GM18498 (cell line): ENCODE measurements at regions not wholly inside any gene's neighbourhood (a gene's known extent, or its start where the extent isn't known, plus 50 kb on each side); places are given as distances from the start of the nearest gene placed in this dataset.
"Not testable (repeated sequence)": the region's sequence is repeated elsewhere in the genome, so short reads cannot be mapped to it uniquely, and the experiment has no call there.

Experiments
- ATAC-seq: cut with Tn5 transposase; IDR thresholded peaks from one replicate; pipeline ENCODE4 v1.9.1; 2021; ENCODE audit warnings: mild to moderate bottlenecking, moderate library complexity; ENCODE audit not compliant: unreplicated experiment

DNA sequence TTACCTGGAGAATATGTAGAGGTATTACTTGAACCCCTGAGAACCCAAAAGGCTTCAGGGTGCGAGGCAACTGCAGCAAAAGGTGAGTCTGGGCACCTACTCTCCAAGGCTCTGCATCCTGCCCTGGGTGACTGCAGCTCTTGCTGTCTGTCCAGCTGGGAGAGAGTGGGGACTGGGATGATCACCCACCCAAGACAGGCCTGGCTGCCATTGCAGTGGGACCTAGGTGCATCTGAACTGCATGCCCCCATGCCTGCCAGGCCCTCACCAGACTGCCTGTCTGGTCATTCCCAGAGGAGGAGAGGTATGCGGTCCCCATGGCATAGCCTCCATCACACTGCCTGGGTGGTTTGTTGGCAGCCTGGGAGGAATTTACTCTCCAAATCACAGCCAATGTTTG is 563.9 kb downstream of the TFAP2A start:
- no peak for ATAC-seq

DNA sequence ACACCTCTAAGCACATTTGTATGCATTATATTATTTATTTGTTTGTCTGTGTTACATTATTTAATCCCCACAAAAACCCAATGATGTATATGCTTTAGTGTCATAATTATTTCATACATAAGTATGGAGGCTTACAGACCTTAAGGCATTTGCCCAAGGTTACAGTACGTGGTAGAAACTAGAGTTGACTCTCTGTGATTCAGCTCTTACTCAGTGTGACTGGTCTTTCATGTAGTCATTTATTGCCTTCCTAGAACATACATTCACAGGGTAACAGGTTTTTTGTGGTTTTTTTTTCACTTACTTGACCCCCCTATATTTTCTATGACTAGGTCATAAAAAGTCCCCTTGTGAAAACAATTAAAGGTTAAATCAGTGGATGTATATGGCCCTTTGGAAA is 566.8 kb downstream of the TFAP2A start:
- ATAC-seq = no peak

DNA sequence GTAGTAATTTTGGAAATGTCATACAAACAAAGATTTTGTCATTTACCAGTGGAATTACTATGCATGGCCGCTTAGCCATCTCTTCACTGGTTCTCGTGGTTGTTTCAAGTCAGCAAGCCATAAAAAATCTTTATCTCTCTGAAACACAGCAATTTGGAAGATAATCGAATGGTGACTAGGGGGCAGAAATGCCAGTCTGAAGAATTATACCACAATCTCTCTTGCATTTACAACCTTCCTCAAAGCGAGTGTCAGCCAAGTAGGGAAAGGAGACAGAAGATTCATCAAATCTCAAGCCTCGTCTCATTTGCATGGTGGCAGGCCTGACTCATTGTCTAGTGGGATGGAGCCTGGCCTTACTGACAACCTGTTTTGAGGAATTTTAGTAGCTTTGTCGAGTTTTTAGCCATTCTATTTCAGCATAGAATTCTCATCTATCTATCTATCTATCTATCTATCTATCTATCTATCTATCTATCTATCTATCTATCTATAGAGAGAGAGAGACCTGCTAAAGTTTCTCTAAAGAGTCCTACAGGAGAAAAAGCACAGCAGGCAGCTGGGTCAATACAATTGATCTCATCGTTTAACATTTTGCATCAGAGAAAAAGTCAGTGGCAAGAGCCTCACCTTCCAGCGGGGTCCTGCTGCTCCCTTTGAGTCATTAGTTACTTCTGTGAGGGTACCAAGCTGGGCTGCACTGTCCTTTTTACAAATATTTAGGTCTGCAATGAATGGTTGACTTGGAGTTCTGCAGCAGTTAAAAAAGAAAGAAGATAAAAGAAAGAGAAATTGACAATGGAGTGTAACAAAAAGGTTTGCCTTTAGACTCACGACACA is 572.8 kb downstream of the TFAP2A start:
- ATAC-seq = no peak

DNA sequence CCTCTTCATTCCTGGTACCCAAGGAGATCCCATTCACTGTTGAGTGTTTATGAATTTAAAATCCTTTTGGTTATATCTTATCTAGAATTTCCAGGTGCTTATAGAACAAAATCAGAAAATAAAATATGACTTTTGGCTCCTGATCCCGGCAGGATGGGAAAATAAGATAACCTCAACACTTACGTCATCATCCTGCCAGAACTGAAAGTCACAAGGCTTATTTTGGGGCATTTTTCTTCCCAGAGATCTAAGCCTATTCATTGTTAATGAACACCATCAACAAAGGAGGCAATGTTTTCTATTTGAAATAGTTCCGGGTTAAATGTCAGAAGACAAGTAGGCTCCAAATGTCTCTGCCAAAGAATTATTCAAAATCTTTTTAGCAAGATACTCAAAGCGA is 580.6 kb downstream of the TFAP2A start:
- no peak for ATAC-seq

DNA sequence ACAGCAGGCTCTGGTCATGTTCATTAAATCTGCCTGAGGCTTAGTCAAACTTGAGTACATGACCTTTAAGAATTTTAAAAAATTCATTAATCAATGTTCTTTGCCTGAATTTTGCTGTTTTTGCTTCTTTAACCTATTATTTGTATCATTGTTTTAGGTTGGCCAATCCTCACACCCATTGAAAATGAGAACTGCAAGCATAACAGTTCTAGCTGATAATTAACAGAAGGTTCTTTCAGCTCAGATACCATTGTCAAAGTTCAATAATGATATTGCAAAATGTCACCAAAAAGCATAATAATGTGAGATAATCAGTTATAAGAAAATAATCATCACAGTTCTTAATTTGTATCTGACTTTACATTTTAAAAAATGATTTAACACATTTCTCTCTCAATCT is 583.1 kb downstream of the TFAP2A start:
- no peak for ATAC-seq

DNA sequence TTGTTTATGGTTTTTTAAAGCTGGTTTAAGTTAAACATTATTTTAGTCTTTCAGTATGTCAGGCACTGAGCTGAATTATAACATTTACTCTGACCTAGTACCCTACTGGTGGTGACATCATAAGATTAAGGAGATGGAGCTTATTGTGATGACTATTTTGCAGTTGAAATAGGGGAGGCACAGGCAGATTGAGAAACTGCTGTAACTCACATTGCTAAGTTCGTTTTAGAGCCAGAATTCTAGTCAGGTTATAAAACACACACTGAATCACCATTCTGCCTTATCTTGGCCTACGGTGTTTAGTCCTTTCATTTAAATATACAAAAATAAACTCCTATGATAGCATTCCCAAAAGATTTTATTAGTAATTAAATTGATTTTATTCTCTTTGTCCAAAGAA is 584.1 kb downstream of the TFAP2A start:
- ATAC-seq = no peak

DNA sequence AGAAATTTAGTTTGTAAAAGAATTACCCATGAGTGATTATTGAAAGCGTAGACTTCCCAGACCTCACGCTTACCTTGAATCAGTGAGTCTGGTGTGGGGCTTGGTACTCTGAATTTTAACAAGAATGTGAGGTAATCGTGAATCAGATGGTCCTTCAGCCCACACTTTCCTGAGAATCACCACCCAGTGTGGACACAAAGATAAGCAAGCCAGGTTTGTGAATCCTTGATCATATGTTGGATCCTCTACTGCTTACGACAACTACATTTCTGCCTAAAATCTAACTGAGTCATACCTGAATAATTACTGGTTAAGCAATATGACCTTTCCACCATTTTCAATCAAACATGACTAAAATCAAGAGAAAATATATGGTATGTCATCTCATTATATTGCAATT is 589.3 kb downstream of the TFAP2A start:
- ATAC-seq = no peak

DNA sequence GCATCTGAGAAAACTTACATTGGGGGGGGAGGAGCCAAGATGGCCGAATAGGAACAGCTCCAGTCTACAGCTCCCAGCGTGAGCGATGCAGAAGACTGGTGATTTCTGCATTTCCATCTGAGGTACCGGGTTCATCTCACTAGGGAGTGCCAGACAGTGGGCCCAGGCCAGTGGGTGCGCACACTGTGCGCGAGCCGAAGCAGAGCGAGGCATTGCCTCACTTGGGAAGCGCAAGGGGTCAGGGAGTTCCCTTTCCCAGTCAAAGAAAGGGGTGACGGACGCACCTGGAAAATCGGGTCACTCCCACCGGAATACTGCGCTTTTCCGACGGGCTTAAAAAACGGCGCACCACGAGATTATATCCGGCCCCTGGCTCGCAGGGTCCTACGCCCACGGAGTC is 604.1 kb downstream of the TFAP2A start:
- not testable (repeated sequence) for ATAC-seq

DNA sequence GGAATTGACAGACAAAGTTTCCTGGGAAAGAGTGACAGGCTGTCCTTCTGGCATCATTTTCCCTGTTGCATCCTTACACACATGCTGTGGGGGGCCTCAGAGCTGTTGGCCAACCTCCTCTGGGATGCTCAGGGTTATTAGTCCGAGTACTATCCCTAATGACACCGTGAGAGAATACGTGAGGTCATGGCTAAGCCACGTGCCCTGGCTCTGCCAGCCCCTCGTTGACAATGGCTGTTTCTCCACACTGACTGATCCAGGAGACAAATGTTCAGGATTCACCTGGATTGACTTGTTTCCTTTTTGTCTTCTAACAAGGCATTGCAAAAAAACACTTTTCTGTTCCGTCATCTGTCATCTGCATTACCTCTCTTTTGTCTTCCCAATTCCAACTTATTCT is 604.6 kb downstream of the TFAP2A start:
- no peak for ATAC-seq

DNA sequence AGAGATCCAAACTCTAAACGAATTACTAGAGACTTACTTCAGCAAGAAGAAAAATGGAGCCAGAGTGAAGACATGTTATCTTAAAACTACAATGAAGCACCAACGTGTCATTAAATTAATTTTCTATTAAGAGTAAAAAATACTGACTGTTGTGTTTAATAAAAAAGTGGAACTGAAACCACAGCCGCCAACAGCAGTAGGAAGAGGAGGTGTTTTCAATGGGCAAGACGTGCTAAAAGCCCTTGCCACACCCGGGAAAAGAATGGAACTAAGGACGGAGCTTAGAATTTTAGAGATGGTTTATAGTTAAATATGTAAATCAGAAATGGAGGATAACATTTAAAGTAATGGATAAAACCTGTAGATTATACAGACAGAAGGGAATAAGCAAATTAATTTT is 608.7 kb downstream of the TFAP2A start:
- no peak for ATAC-seq

DNA sequence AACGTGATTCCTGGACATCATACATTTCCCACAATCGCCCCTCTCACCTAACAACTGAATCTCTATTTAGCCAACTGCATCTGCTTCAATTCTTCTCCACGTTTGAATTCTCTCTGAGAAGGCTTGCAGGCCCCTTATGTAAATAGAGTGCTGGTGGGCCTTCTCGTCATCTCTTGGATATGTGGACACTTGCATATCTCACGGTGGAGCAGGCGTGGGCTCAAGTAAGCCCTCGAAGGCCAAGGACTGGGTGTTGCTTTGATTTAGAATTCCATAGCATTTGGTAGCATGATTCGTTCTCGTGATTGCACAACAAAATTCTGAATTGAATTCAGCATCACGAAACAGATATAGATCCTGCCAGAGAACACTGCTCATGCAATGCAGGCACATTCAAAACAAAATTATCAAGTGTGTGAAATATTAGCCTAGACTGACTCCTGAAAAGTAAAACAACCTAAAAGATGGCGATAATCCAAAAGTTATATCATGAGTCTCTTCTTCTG is 613.6 kb downstream of the TFAP2A start:
- ATAC-seq = no peak

DNA sequence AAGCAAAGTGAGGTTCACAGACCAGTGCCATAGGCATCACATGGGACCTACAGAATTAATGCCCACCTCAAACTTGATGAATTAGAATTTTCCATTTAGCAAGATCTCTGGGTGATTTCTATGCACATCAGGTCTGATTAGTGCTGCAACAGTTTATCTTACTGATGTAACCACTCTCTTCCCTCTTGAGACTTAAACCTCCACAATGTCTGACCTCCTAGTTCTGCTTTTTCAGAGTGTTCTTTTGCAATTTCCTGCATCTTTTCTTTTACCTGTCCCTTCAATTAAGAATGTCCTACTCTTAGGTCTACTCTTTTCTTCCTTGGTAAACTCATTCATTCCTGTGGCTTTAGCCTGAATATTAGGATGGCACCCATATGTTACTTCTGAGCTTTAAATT is 615.3 kb downstream of the TFAP2A start:
- ATAC-seq = no peak

DNA sequence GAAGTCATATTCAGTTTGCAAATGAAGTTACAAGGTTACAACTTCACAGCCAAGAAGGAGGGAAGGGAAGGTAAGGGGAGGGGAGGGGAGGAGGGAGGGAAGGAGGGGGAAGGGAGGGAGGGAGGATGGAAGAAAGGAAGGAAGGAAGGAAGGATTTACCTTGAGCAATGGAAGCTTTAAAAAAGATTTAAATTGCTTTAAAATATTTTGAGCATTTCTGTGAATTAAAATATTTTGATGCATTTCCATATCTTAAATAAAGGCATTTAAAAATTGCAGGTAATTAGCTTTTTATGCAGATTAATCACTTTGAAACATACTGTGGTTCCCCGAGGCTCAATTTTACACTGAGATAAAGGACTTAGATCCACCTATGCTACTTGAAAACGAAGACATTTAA is 618.0 kb downstream of the TFAP2A start:
- ATAC-seq = no peak

DNA sequence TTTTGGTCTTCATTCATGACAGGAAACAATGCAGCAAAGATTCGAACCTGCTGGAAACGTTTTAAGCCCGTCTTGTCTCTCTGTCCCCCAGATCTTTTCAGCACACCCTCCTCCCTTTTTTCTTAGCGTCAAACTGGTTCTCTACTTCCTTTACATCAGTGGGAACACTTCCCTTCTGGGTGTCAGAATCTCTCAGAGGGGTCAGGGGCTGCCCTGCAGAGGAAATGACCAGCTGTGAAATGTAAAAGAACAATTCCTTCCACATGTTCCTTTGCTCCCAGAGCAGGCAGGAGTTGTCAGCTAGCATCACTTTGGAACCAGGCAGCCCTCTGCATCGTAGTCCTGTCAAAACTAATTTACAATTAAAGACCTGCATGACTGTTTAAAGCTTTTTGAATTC is 619.0 kb downstream of the TFAP2A start:
- no peak for ATAC-seq

DNA sequence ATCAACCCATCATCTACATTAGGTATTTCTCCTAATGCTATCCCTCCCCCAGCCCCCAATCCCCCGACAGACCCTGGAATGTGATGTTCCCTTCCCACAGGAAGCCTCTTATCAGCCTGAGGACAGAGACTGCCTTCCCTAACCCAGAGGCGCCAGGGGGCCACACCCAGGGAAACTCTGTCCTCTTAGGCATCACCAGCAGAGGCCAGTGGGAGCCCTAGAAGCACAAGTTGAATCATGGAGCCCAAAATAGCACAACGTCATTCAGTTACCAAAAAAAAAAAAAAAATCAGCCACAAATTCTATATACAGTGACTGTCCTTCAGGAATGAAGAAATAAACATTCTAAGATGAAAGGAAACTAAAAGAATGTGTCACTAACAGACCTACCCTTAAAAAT is 625.7 kb downstream of the TFAP2A start:
- ATAC-seq = no peak

DNA sequence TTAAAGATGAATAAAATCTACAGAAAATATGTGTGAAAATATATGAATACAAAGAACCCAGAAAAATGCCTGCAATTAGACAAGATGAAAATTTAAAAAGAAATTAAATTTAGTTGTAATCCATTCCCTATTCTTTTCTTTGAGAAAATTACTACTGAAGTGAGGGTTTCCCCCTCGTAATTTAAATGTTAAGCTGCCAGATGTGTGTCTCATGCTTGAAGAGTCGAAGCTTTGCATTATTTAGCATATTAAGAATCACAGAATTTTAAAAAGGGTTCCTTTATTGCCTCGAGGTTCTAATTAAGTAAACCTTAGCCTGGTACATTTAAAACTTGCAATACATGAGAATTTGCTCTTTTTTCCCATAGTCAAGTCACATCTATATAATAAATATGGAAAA is 630.1 kb downstream of the TFAP2A start:
- no peak for ATAC-seq

DNA sequence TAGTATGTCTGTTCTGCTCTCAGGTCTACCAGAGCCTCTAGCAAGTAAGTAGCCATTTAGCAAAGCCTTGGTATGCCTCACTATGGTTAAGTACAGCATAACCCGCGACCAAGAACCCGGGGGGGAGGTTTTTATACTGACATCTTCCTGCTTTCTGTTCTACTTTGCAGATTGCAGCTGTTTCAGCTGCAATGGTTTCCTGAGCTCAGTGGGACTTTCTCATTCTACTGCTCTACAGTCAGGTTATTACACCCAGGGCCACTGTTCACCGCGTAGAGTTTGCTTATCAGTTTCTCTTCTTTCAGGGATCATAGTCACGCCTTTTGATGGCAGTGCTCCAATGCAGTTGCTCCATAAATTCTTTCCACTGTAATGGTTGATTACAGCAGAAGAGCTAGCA is 631.3 kb downstream of the TFAP2A start:
- ATAC-seq = no peak

DNA sequence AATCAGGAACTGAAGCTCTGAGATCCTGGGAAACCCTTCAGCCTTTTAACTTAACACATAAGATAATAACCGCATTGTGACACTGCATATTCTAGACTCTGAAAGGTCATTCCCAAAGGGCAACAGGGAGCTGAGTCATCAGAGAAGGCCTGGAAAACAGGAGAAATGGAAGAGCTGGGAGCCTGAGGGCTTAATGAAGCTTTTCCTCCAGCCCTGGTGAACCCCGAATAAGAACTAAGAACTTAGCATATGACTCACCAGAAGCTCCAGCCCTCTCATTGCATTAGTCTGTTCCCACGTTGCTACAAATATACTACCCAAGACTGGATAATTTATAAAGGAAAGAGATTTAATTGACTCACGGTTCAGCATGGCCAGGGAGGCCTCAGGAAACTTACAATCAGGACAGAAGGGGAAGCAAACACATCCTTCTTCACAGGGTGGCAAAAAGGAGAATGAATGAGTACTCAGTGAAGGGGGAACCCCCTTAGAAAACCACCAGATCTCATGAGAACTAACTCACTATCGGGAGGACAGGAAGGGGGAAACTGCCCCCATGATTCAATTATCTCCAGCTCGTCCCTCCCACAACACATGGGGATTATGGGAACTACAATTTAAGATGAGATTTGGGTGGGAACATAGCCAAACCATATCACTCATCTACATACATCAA is 648.5 kb downstream of the TFAP2A start:
- ATAC-seq = no peak

DNA sequence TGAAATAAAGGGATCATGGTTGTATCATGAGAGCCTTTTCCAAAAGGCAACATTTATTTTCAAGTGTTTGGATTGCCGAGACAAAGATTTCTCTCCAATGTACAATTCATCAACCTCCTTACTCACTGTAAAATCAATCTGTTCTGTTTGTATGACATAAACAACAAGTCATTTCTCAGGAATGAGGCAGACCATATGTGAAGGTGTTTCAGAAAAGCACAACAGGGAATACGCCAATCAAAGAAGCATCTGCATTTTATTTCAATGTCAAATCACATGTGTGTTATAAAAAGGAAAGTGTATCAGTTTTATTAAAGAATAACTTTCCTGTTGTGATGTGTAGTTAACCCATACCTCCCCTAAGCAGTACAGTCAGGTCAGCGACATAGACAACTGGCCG is 653.7 kb downstream of the TFAP2A start:
- ATAC-seq = no peak

DNA sequence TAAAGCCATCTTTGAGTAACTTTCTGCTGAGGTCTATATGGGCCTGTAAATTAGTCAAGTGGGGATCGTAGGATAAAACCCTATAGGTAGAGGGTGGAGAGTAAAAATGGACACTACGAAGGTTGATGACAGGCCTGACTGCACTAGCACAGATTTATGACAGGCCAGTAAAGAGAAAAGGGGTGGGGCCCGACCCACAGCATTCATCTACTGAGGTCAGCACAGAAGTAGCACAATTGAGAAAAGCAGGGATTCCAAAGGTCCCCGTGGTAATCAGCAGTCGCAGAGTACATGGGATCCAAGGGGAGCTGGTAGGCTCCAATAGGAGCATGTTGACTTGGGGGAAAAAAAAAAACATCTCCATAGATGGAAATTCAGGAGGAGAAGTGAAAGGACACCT is 660.4 kb downstream of the TFAP2A start:
- no peak for ATAC-seq

DNA sequence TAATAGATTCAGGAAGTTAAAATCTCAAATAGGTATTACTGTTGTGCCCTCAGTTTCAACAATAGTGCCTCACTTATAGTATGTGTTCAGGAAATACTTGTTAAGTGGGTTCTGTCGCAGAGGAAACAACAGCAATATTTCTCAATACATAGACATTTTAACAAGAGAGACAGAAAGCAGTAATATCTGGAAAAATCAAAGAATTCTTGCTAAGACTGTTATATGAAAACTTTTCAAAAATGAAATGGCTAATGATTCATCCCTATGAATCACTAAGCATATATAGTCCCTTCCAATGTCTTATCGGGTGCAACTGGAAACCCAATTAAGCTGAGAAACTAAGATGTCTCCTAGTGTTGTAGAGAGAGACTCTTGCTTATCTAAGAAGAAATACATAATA is 668.9 kb downstream of the TFAP2A start:
- ATAC-seq = no peak

DNA sequence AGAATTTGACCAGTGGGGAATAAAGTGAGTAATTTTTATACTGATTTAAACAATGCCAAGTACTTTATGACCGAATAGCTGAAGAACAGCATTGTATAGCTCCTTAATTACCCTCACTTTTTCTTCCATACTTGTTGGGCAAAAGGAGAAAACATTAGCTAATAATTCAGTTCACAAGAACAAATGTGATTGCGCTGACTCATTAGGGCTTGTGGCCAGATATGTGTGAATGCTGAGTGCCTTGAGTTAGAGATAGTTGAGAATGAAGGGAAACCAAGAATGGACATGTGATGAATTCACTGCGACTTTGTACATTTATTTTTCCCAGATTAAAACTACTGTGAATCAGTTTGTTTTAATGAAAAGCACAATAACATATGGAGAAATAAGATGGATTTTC is 669.4 kb downstream of the TFAP2A start:
- ATAC-seq = no peak
